ENCODE measurements at regions not wholly inside any gene's neighbourhood (a gene's known extent, or its start where the extent isn't known, plus 50 kb on each side); places are given as distances from the start of the nearest gene placed in this dataset.

DNA sequence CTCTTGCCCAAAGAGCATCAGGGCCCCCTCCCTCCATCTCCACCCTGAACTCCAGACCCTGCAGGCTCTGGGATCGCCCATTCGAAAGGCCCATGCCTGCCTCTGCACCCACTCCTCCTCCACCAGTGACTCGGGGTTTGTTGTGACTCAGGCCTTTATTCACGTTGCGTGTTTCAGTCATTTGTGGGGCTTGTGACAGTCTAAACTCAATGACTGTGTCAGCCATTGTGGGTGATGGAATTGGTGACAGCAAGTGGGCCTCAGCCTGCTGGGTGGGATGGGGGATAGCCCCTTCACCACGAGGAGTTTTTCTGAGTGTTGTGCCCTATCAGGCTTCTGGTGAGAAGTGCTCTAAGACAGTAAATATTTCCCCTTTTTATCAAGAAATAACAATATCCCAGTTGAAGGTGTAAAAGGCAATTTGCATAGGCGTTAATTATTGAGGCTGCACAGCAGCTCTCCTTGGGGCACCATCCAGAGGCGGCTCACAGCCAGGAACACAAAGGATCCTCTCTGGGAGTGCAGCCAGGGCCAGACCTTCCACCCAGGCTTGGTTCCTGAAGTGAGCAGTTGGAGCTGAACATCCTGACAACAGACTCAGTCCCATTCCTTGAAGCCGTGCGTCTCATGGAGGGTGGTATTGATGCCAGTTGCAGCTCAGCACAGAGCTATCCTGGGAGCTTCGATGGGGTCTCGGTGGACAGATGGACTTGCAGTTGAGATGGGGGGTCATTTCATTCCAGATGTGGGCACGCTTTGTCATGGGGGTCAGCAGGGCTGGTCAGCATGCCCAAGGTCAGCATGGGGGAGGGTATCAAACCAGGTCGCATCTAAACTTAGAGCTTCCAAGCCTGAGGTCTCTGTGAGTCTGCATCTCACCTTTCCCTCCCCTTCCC, 135.6 kb upstream of the CACNA1E start:
- TF ChIP-seq TCF7L2 (IDR thresholded peaks at IDR 0.05; ENCODE audit: borderline replicate concordance, low read depth, low read length) (no peak), ZNF416 (tag by site-specific recombination; IDR thresholded peaks at IDR 0.05) (no peak), ZNF23 (tag by site-specific recombination; IDR thresholded peaks at IDR 0.05; ENCODE audit: borderline replicate concordance) (no peak), ZNF571 (tag by site-specific recombination; IDR thresholded peaks at IDR 0.05) (no peak), ZFP41 (tag by site-specific recombination; IDR thresholded peaks at IDR 0.05; ENCODE audit: borderline replicate concordance) (no peak)
- TF ChIP-seq, protein P1, sequence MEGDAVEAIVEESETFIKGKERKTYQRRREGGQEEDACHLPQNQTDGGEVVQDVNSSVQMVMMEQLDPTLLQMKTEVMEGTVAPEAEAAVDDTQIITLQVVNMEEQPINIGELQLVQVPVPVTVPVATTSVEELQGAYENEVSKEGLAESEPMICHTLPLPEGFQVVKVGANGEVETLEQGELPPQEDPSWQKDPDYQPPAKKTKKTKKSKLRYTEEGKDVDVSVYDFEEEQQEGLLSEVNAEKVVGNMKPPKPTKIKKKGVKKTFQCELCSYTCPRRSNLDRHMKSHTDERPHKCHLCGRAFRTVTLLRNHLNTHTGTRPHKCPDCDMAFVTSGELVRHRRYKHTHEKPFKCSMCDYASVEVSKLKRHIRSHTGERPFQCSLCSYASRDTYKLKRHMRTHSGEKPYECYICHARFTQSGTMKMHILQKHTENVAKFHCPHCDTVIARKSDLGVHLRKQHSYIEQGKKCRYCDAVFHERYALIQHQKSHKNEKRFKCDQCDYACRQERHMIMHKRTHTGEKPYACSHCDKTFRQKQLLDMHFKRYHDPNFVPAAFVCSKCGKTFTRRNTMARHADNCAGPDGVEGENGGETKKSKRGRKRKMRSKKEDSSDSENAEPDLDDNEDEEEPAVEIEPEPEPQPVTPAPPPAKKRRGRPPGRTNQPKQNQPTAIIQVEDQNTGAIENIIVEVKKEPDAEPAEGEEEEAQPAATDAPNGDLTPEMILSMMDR (tag by site-specific recombination; IDR thresholded peaks at IDR 0.05): no peak
